Neural crest cell (in vitro differentiated cells): ENCODE measurements at regions not wholly inside any gene's neighbourhood (a gene's known extent, or its start where the extent isn't known, plus 50 kb on each side); places are given as distances from the start of the nearest gene placed in this dataset.

Experiments
- DNase-seq: peaks from one replicate; pipeline ENCODE4 v3.0.0; 2021; ENCODE audit warnings: low read depth, mixed read lengths, low spot score
- H3K27ac Mint-ChIP-seq: one replicate; pipeline ENCODE4 v1.8.0; 2021; ENCODE audit warnings: mild to moderate bottlenecking, mixed read lengths; ENCODE audit not compliant: unreplicated experiment
- H3K27me3 Mint-ChIP-seq: 2 replicates; pipeline ENCODE4 v1.8.0; 2021; ENCODE audit warnings: low read depth, mild to moderate bottlenecking, mixed read lengths
- H3K36me3 Mint-ChIP-seq: 2 replicates; pipeline ENCODE4 v1.8.0; 2021; ENCODE audit warnings: low read depth, mild to moderate bottlenecking, mixed read lengths
- H3K4me1 Mint-ChIP-seq: 2 replicates; pipeline ENCODE4 v1.8.0; 2021; ENCODE audit warnings: mixed read lengths
- H3K4me3 Mint-ChIP-seq: one replicate; pipeline ENCODE4 v1.8.0; 2021; ENCODE audit warnings: mild to moderate bottlenecking, mixed read lengths
- H3K9me3 Mint-ChIP-seq: 2 replicates; pipeline ENCODE4 v1.8.0; 2021; ENCODE audit warnings: mixed read lengths
- CTCF ChIP-seq: fragments of 200-600 bp; sonication (generic); conservative IDR thresholded peaks from 2 replicates; pipeline ENCODE4 v1.5.0; 2021; ENCODE audit warnings: antibody characterized with exemption, mild to moderate bottlenecking

GRCh38 chr15:31255732-31256377 lies 70.8 kb upstream of the KLF13 start:
- Mint-ChIP-seq H3K27me3 (no peaks in the 10 kb centered on the region), H3K36me3 (no peaks in the 10 kb centered on the region)

GRCh38 chr15:31256378-31257265 lies 70.0 kb upstream of the KLF13 start:
- no peaks in the 10 kb centered on the region for H3K27me3 Mint-ChIP-seq
- no peak for TF ChIP-seq CTCF
- no peak for DNase-seq
- no peaks in the 10 kb centered on the region for H3K4me1 Mint-ChIP-seq
- H3K36me3 Mint-ChIP-seq = no peaks in the 10 kb centered on the region
- no peak overlapping the region for H3K4me3 Mint-ChIP-seq
- H3K9me3 Mint-ChIP-seq = no peaks in the 10 kb centered on the region
- H3K27ac Mint-ChIP-seq = no peak overlapping the region

More at GRCh38 chr15:31255732-31256377, 70.8 kb upstream of the KLF13 start:
- Mint-ChIP-seq H3K4me3 (no peak overlapping the region), H3K27ac (no peak overlapping the region), H3K4me1 (no peaks in the 10 kb centered on the region), H3K9me3 (no peaks in the 10 kb centered on the region)
- TF ChIP-seq CTCF = no peak
- no peak for DNase-seq

- H3K9me3 Mint-ChIP-seq = no peaks in the 10 kb centered on the region
- H3K36me3 Mint-ChIP-seq = no peaks in the 10 kb centered on the region
- no peak for DNase-seq
- no peak overlapping the region for H3K27ac Mint-ChIP-seq
- H3K27me3 Mint-ChIP-seq = no peaks in the 10 kb centered on the region
- H3K4me1 Mint-ChIP-seq = no peaks in the 10 kb centered on the region
- TF ChIP-seq CTCF = no peak
- H3K4me3 Mint-ChIP-seq = no peak overlapping the region
Observed at GRCh38 chr15:31257286-31257685, 69.3 kb upstream of the KLF13 start.

GRCh38 chr15:31258260-31258659 lies 68.4 kb upstream of the KLF13 start:
- TF ChIP-seq CTCF = no peak
- H3K27ac Mint-ChIP-seq = no peak overlapping the region
- H3K4me1 Mint-ChIP-seq = no peaks in the 10 kb centered on the region
- DNase-seq = no peak
- H3K4me3 Mint-ChIP-seq = no peak overlapping the region
- no peaks in the 10 kb centered on the region for H3K36me3 Mint-ChIP-seq
- H3K9me3 Mint-ChIP-seq = no peaks in the 10 kb centered on the region
- H3K27me3 Mint-ChIP-seq = no peaks in the 10 kb centered on the region

- Mint-ChIP-seq H3K9me3 (no peaks in the 10 kb centered on the region), H3K4me1 (no peaks in the 10 kb centered on the region), H3K4me3 (no peak overlapping the region), H3K27me3 (no peaks in the 10 kb centered on the region), H3K27ac (no peak overlapping the region), H3K36me3 (no peaks in the 10 kb centered on the region)
- no peak for TF ChIP-seq CTCF
- DNase-seq = no peak
Observed at GRCh38 chr15:31259562-31260252, 66.9 kb upstream of the KLF13 start.
